COLO829 (cell line): ENCODE measurements at regions not wholly inside any gene's neighbourhood (a gene's known extent, or its start where the extent isn't known, plus 50 kb on each side); places are given as distances from the start of the nearest gene placed in this dataset.
"Not testable (repeated sequence)": the region's sequence is repeated elsewhere in the genome, so short reads cannot be mapped to it uniquely, and the experiment has no call there.

ENCODE experiments used
- DNase-seq: peaks from one replicate; pipeline ENCODE4 v3.0.0; 2012; ENCODE audit warnings: low spot score

DNA sequence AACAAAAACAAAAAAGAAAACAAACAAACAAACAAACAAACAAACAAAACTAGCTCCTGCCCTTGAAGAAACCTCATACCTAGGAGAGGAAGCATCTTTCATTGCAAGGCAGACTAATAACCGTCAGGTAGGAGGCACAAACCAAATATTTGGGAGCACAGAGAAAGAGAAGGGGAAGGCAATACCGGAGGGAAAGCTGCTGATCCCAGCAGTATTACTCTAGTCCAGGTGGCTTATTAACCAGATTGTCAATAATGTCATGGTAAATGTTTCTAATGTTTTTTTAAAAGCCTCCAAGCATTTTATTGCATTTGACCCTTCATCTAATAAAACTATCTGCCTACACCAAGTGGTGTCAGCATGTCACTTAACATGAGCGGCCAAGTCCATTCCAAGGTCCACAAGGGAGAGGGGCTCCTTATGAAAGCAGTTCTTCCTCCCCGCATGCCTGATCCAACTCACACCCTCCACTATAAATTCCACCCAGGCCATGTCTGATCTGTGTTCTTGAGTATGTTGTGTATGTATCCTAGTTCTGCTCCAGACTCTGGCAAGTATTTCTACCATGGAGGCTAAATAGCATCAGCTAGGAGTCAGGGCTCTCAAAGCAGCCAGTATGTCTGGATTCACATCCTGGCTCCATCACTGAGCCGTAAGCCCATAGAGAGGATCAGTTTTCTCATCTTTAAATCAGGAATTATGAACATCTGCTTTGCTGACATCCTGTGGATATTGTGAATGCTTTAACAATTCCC is 208.1 kb upstream of the TENM4 start:
- no peak for DNase-seq

DNA sequence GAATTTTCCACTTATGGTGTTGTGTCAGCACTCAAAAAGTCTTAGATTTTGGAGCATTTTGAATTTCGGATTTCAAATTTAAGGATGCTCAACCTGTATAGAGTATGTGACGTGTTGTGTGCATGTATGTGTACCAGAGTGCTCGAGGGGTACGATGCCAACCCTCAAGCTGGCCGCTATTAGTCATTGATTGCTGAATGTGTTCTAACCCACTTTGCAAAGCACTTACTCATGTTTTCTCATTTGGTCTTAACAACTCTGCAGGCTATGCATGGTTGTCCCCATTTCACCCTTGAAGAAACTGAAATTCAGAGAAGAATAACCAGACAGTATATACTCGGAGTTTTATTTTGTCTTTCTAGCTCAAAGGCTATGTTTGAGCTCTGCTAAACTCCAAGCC is 196.4 kb upstream of the TENM4 start:
- DNase-seq, result no peak

DNA sequence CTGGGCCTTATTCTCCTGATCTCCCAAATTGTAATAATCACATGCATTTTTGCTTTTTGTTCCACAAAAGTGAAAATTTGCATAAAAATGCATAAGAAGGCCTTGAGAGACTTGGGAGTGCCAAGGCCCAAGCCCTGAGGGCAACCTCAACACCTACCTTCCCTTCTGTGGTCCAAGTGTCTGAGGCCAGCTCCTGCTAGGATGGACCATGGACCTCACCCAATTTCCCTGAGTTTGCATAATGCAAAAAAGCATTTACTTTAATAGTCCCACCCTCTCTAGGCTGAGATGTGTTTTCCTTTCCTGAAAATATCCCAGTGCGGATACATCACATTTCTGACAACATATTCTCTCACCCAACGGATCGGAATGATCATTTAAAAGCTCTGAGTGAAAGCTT is 194.1 kb upstream of the TENM4 start:
- DNase-seq, result no peak

DNA sequence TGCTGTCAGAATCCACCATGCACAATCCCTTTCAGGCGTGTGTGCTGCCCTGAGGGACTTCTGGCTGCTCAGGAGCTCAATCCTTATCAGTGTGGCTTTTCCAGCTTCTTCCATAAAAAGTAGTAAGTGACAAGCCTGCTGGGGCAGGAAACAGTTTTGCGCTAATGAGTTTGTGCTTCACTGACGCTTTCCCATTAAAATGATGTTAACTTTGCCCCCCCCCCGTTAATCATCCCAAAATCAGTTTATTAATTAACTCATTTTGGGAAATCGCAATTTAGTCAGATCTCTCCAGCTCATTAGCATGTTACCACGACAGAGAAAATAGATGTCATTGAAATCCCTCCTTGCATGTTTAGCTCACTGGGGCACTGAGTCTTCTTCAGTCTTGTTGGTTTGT is 186.5 kb upstream of the TENM4 start:
- DNase-seq, result no peak

DNA sequence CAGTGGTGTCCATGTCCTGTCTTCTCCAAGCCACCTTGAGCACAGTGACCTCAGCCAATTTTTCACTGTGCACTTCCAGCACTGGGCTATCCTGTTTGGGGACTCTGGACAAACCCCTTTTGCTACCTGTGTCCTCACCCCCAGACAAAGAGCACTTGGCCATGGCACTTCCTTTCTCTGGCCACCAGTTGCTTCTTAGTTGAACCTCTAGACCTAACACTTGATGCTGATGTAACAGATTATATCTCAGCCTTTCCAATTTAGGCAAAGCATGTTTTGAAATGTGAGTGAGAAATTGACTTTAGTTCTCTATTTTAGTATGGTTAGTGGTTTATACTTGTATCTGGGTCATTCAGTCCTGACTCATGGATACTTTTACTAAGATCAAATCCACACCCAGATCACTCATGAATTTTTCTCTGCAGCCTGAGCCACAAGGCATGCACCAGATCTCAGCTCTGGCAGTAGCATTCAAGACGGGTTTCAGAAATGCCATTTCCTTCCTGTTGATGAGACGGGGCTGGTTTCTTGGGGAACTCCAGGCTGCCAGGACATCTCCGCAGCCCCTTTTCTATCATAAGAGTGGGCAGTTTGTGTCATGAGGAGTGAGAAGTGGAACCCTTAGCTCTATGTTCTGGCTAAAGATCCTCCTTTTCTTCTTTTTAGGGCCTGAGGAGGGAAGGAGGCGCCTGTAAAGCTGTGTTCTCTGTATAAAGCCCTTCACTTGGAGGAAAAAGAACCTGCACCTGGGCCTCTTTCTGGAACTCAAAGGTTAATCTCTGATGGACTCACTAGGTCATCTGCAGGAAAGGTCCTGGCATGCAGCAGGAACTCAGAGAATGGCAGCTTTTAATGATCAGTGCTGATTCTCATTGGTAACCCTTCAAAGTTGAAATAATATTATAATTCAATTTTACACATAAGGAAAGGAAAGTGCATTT is 185.6 kb upstream of the TENM4 start:
- DNase-seq, result no peak

DNA sequence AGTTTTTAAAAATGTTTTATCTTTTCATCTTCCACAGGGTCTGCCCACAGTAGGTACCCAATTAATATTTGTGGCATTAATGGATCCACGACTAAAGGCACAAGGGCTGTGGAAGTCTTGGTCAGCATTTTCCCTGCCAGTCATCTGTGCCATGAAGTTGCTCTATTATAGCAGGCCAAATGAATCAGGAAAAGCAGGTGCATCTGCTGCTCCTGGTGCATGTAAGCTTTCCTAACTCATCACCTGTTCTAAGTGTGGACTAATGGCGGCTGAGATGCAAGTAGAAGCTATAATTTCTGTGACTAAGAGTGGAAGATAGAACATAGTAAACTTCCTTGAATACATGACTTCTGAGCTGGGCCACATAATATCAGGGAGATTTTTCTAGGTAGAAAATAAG is 182.5 kb upstream of the TENM4 start:
- DNase-seq, result no peak

DNA sequence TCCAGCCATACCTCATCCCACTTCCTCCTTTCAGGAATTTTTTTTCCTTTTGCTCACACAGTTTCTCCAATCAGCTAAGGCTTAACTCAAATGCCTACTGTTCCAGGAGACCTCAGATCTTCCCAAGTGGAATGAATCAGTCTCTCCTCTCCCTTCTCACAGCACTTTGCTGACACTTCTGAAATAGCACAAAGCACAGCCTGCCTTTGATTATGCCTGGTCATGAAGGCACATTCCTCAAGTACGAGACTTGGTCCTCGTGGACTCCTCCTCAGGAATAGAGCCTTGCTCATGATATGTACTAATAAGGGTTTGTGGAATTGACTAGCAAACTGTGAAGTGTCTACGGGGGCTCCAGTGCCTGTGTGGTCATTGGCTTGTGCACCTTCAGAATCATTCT is 176.7 kb upstream of the TENM4 start:
- no peak for DNase-seq

DNA sequence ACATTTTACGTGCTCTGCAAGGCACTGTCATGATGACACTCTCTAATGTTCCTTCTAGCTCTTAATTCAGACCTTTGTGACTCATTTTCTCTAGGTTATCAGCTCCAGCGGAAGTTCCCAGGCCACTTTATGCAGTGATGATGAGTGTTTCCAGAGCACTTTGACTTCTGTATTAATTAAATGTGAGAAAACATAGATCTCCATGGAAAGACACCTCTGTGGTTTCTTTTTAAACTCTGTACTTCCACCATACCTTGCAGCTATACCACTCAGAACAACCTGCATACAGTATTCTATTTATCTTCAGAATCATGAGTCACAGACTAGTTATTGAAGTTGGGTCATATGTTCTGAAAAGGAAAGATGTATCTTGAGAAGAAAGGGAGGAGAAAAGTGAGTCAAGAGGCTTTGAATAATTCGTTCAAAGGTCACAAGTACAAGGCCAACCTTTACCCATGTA is 175.6 kb upstream of the TENM4 start:
- DNase-seq, result no peak

DNA sequence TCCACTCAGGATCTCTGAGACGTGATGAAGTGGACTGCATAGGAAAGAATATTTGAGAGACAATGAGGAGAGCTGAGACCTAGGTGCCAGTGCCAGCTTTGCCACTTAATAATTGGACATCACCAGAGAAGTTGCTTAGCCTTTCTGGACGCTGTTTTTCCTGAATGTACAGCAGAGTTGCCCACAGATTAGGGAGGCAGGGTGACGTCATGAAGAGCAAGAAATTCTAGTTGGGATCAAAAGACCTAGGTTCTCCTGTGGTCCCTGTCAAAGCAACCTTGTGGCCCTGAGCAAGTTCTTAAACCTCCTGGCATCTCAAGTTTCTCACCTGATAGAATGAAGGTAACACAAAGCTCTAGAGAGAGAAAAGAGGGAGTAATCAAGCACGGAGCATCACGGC is 174.6 kb upstream of the TENM4 start:
- DNase-seq, result no peak

DNA sequence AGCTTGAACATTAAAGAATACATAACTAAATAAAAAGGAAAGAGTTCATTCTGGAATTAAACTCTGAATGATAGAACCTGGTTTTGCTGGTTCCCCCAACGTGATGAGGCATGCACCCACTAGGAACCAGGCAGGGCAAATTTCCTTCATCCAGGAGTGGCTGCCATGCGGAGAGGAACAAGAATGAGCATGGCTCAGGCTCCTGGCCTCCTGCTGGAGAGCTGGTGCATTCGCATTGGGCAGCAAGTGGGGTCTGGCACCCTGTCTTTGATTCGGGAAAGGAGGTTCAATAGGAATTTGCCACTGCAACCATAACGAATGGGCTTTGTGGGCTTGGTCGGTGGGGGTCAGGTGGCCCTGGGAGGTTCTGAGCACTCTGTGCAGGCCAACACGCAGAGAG is 169.8 kb upstream of the TENM4 start:
- DNase-seq, result no peak

DNA sequence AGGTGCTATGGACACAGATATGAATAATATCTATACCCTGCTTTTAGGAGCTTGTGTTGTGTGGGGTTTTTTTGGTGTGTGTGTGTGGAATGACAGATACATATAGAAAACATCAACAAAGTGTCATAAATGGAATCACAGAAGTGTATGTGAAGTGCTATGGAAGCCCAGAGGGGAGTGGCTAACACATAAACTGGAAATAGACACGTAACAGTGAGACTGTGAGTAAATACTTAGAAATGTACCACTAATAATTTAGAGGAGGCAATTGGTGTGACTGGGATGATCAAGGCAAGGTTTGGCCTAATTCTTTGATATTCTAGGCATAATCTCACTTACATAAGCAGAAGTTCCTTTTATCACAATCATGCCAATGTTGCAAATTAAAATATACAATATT is 169.3 kb upstream of the TENM4 start:
- DNase-seq, result no peak

DNA sequence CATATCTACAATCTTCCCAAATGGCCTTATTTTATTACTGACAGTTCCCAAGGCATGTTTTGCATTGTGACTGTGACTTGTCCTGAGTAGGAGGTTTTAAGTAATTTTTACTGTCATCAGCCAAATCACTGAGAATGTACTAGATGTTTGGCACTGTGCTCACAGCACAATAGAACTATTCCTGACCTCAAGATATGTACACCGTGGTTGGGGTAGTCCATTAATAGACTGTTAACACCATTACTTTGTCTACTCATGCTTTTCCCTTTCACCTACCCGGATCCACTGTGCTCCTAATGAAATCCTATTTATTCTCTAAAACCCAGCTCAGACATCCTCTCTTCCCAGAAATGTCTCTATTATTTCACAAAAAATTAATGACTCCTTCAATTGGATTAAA is 168.7 kb upstream of the TENM4 start:
- DNase-seq, result no peak

DNA sequence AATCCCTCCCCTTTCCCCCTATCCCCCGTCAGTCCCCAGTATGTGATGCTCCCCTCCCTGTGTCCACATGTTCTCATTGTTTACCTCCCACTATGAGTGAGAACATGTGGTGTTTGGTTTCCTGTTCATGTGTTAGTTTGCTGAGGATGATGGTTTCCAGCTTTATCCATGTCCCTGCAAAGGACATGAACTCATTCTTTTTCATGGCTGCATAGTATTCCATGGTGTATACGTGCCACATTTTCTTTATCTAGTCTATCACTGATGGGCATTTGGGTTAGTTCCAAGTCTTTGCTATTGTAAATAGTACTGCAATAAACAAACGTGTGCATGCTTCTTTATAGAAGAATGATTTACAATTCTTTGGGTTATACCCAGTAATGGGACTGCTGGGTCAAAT is 165.6 kb upstream of the TENM4 start:
- DNase-seq, result not testable (repeated sequence)

DNA sequence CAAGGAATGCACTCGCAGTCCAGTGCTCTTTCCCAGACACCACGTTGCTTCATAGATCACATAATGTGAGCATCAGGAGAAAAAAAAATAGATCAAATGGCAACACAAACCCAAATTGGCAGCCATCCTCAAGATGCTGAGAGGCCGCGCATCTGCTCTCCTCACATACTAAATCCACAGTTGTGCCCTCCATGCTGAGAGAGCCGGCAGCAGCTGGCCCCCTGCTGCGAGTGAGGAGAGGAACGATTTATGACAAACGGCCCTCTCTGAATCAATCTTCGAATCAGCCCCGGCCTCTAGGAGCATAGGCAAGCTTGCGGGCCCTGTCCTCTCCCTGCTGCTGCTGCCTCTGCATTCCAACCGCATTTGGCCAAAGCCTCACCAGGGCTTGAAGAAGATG is 159.9 kb upstream of the TENM4 start:
- no peak for DNase-seq

DNA sequence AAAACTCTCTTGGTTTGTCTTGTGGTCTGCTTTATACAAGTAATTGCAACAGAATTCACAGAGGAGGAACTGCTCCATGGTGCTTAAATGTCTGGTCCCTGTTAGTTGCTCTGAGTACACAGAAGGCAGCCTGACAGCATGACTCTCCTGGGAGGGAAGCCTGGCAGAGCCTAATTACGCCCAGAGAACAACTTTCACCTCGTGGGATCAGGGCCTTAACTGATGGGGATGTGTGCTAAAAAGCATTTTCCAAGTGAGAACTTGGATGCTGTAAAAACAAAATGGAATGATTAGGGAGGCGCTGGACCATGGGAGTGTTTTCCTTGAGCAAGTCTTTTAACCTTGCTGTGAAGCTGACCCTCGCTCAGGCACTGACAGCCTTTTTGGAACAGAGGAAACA is 154.0 kb upstream of the TENM4 start:
- no peak for DNase-seq

DNA sequence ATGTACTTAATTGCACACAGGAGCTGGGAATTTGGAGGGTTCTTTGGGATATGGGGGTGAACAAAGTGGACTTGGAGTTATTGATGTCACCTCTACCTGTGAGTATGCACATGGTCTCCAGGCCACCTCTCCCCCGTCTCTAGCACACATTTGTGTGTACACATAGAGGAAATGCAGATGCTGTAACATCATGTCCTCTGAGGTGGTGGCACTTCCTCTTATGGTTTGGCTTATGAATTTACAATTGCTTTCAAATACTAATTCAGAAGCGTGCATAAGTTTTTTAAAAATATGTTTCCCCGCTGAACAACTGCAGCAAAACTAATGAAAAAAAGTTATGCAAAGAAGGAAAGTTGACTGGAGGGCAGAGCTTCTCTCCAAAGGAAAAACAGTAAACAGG is 152.0 kb upstream of the TENM4 start:
- no peak for DNase-seq

DNA sequence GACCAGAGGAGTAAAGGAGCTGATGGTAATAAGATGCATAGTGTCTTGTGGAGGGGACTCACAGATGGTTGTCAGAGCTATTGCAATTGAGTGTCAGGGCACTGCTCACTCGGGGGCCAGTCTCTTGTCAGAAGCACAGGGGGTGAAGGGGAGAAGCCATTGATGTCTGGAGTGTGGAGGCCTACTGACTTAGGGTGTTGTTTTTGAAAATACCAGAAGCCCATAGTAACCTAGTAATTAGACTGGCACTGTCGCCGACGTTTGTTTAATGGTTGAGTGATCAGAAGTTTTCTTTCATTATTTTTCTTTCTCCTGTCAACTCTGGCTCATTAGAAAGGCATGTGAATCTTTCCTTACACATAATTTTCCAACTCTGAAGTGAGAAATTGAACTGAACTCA is 151.6 kb upstream of the TENM4 start:
- no peak for DNase-seq

DNA sequence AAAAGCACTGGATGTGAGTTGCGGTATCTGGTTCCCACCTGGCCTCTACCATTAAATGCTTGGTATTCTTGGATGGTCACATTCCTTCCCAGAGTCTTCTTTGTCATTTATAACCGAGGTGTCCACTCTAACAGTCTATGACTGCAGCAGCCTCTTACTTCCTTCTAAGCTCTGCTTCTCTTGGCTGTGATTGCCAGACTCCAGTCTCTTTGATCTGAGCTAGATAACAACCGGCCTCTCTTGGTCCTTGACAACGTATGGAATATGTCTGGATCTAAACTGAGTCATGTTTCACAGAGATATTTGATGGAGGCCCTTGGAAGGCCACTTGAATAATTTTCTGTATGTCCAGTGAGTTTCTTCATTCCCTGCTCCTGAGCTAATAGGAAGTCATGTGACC is 141.6 kb upstream of the TENM4 start:
- DNase-seq, result no peak

DNA sequence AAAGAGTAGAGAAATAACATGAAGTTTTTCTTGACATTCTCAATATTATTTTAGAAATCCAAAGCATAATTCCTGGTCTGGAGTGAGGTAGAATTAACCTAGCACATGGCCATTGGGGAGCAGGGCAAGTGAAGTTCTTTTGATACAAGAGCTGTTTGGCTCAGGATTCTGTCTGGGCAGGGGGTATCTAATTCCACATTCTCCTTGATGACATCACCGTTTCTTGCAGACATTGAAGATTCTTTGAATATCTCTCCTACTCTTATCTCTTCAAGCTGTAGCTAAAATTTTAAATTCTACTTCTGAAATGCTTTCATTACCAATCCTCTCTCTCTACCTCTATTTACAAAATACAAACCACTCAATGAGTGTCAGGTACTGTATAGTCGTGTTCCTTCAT is 138.2 kb upstream of the TENM4 start:
- DNase-seq, result no peak

DNA sequence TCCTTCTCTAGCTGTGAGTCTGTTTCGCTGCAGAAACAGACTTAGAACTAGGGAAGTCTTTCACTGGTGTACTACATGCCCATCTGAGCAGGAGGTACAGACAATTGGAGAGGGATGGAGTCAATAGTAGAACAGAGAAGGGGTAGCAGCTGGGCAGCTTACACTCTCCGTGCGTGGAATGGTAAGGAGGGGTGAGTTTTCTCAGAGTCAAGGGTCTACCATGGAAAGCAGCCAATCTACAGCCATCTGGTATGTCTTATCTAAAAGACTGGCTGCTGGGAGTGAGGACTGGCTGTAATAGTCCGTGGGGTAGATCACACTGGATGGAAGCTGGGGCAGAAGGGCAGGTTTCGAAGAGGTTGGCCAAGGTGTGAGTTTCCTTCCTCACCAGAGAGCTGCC is 137.3 kb upstream of the TENM4 start:
- no peak for DNase-seq

DNA sequence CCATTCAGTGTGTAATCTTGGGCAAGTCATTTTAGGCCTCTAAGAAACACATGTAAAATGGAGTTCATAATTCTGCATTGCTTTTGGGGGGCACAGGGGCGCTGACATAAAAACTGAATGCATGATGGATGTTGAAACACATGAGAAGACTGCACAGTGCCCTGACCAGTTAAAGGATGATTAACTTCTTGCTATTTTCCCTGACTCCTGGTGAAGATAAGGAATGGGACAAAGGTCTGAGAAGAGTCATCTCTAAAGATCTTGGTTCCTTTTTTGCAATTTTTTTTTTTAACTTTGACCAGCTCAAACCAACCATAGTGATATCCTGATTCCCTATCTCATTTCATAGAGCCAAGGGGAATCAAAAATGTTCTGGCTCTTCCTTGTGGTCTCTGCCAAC is 134.9 kb upstream of the TENM4 start:
- no peak for DNase-seq

DNA sequence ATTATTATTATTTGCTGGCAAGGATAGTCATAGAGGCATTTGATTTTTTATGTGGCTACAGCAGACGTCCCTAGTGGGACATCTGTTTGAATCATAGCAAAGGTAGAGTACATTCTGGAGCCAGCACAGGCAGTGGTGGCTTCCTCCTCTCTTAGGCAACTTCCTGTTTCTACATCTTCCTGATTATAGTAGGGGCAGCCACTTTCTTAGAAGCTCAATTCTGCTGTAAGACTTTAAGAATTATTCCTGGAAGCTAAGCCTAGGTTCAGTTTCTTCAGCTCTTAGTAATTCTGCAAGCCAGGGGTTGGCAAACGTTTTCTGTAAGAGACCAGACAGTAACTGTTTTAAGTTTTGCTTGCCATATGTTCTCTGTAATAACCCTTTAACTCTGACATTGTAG is 129.3 kb upstream of the TENM4 start:
- no peak for DNase-seq

DNA sequence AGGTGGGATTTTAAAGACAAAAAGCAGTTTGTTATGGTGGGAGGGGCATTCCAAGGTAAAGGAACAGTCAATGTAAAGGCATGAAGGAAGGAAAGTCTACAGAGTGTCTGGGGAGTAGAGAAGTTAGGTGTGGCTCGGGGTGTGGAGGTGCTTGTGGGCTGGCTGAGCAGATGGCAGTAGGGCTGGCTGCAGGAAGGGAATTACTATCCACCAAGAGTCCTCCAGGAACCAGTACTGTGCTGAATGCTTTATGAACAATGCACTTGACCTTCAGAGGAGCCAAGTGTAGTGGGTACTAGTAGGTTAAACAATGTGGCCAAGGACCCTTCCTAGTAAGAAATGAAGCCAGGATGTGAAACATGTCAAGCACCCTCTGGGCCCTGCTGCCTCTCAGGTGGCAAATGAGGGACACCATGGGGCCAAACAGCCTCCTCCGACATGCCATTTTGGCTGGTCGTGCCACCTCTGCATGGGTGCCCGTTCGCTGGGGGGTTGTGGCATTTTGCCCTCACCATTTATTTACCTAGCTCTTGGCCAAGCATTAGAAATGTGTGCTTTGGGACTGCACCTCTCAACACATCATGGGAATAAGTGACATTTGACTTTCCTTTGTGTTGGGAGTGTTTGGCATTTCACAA is 123.6 kb upstream of the TENM4 start:
- no peak for DNase-seq
